ENCODE measurements at regions not wholly inside any gene's neighbourhood (a gene's known extent, or its start where the extent isn't known, plus 50 kb on each side); places are given as distances from the start of the nearest gene placed in this dataset.

- 89 to 90% methylated on average over 3 of the region's 3 CpGs for WGBS, 2 donors
- no peak overlapping the region for H3K4me3 ChIP-seq
- H3K4me1 ChIP-seq, result no peaks in the 10 kb centered on the region
- no peaks in the 10 kb centered on the region for H3K36me3 ChIP-seq
- TF ChIP-seq POLR2A (IDR thresholded peaks at IDR 0.05), result no peak
- TF ChIP-seq CTCF (IDR thresholded peaks at IDR 0.05), result no peak
- no peak overlapping the region for H3K27ac ChIP-seq
- H3K9me3 ChIP-seq, result no peaks in the 10 kb centered on the region
- intact Hi-C loops (cut with DNase I), result no loop called here
- no peak for DNase-seq
- H3K27me3 ChIP-seq, result no peaks in the 10 kb centered on the region
Measured at GRCh38 chr4:130608121-130608520, 1512.2 kb downstream of the C4orf33 start.

- intact Hi-C loops (cut with DNase I), result no loop called here
- no peaks in the 10 kb centered on the region for H3K36me3 ChIP-seq
- no peaks in the 10 kb centered on the region for H3K4me1 ChIP-seq
- H3K4me3 ChIP-seq, result no peak overlapping the region
- DNase-seq, result no peak
- no peak overlapping the region for H3K27ac ChIP-seq
- H3K27me3 ChIP-seq, result no peaks in the 10 kb centered on the region
- WGBS, 2 donors, result 63 to 79% methylated on average over 2 of the region's 2 CpGs
- no peak for TF ChIP-seq CTCF (IDR thresholded peaks at IDR 0.05)
- TF ChIP-seq POLR2A (IDR thresholded peaks at IDR 0.05), result no peak
- no peaks in the 10 kb centered on the region for H3K9me3 ChIP-seq
Measured at GRCh38 chr4:130628531-130628930, 1532.6 kb downstream of the C4orf33 start.

GRCh38 chr4:130632731-130633604 is 1537.0 kb downstream of the C4orf33 start:
- TF ChIP-seq CTCF (IDR thresholded peaks at IDR 0.05) (no peak), POLR2A (IDR thresholded peaks at IDR 0.05) (no peak)
- Histone ChIP-seq H3K27me3 (no peaks in the 10 kb centered on the region), H3K36me3 (no peaks in the 10 kb centered on the region), H3K9me3 (no peaks in the 10 kb centered on the region), H3K4me1 (no peaks in the 10 kb centered on the region), H3K27ac (no peak overlapping the region), H3K4me3 (no peak overlapping the region)
- WGBS, 2 donors, result 85% methylated on average over 8 to 11 of the region's 13 CpGs
- intact Hi-C loops (cut with DNase I), result no loop called here
- no peak for DNase-seq

GRCh38 chr4:130636486-130636885 is 1540.5 kb downstream of the C4orf33 start:
- H3K4me1 ChIP-seq, result no peaks in the 10 kb centered on the region
- H3K4me3 ChIP-seq, result no peak overlapping the region
- intact Hi-C loops (cut with DNase I), result no loop called here
- H3K36me3 ChIP-seq, result no peaks in the 10 kb centered on the region
- H3K9me3 ChIP-seq, result no peaks in the 10 kb centered on the region
- no peak for TF ChIP-seq CTCF (IDR thresholded peaks at IDR 0.05)
- no peak for TF ChIP-seq POLR2A (IDR thresholded peaks at IDR 0.05)
- 31 to 50% methylated on average over 5 of the region's 5 CpGs for WGBS, 2 donors
- no peaks in the 10 kb centered on the region for H3K27me3 ChIP-seq
- H3K27ac ChIP-seq, result no peak overlapping the region
- no peak for DNase-seq

GRCh38 chr4:130640592-130640991 is 1544.6 kb downstream of the C4orf33 start:
- Histone ChIP-seq H3K9me3 (no peaks in the 10 kb centered on the region), H3K27ac (no peak overlapping the region), H3K4me1 (no peaks in the 10 kb centered on the region), H3K36me3 (no peaks in the 10 kb centered on the region), H3K4me3 (no peak overlapping the region), H3K27me3 (no peaks in the 10 kb centered on the region)
- TF ChIP-seq CTCF (IDR thresholded peaks at IDR 0.05) (no peak), POLR2A (IDR thresholded peaks at IDR 0.05) (no peak)
- WGBS, 2 donors, result 50 to 54% methylated on average over 2 of the region's 2 CpGs
- no peak for DNase-seq
- intact Hi-C loops (cut with DNase I), result no loop called here
